T-cell (primary cell): ENCODE measurements at regions not wholly inside any gene's neighbourhood (a gene's known extent, or its start where the extent isn't known, plus 50 kb on each side); places are given as distances from the start of the nearest gene placed in this dataset.
"Not testable (repeated sequence)": the region's sequence is repeated elsewhere in the genome, so short reads cannot be mapped to it uniquely, and the experiment has no call there.

Experiments
- ATAC-seq, 4 experiments: fragments of 200-7000 bp in 3 of 4; fragments of 150-1000 bp in 1 of 4; cut with Tn5 transposase; replicated peaks in 1 of 4; 1 replicate in 3 of 4; 2 replicates in 1 of 4; pipeline ENCODE4 v1.10.0; 2021; ENCODE audit warnings: moderate library complexity in 3 of 4, mild to moderate bottlenecking in 2 of 4, moderate number of reproducible peaks in 1 of 4
- CTCF ChIA-PET, 2 donors: fragments of 300-600 bp; sonication (Branson Sonifier 250); formaldehyde crosslinking; loops; one replicate each; lab custom pipeline; 2022; ENCODE audit warnings: antibody characterized with exemption in 2 of 2; lab: Charles Lee
- POLR2A ChIA-PET, 2 donors: fragments of 300-600 bp; sonication (Branson Sonifier 250); formaldehyde crosslinking; loops; one replicate each; lab custom pipeline; 2022; ENCODE audit warnings: antibody characterized with exemption in 2 of 2; lab: Charles Lee
- DNase-seq, 35 experiments: peaks; one replicate each; pipeline versions ENCODE4 v3.0.0 to v3.0.0-alpha.2; 2013 to 2023
- H3K27ac ChIP-seq: one replicate; pipeline ENCODE4 v1.5.1; 2013; ENCODE audit warnings: low read length
- H3K27me3 ChIP-seq, 2 experiments: replicated peaks in 1 of 2; 1 replicate in 1 of 2; 2 replicates in 1 of 2; pipeline versions ENCODE4 v1.6.1 to v1.7.0; 2013; ENCODE audit warnings: low read length in 1 of 2, mixed read lengths in 1 of 2; ENCODE audit not compliant: control insufficient read depth in 2 of 2, insufficient read depth in 2 of 2; ENCODE audit errors: extremely low read depth in 1 of 2
- H3K36me3 ChIP-seq, 2 donors: 1 replicate in 1 of 2; 2 replicates in 1 of 2; pipeline versions ENCODE4 v1.6.1 to v1.7.0; 2013; ENCODE audit warnings: low read length in 1 of 2; ENCODE audit not compliant: control insufficient read depth in 2 of 2, insufficient read depth in 1 of 2; ENCODE audit errors: extremely low read depth in 1 of 2
- H3K4me1 ChIP-seq, 2 experiments: 1 replicate in 1 of 2; 2 replicates in 1 of 2; pipeline versions ENCODE4 v1.6.1 to v1.7.0; 2013; ENCODE audit warnings: low read length in 2 of 2, mixed read lengths in 1 of 2; ENCODE audit not compliant: insufficient read depth in 2 of 2, control insufficient read depth in 1 of 2; ENCODE audit errors: extremely low read depth in 1 of 2
- H3K4me3 ChIP-seq, 2 donors: 1 replicate in 1 of 2; 2 replicates in 1 of 2; pipeline versions ENCODE4 v1.5.1 to v1.7.0; 2013; ENCODE audit warnings: mild to moderate bottlenecking in 2 of 2, low read length in 1 of 2, moderate library complexity in 1 of 2; ENCODE audit not compliant: control insufficient read depth in 1 of 2; ENCODE audit errors: extremely low read depth in 1 of 2
- H3K9me3 ChIP-seq: 2 replicates; pipeline ENCODE4 v1.7.0; 2013
- H3K27ac Mint-ChIP-seq, 2 donors: one replicate each; pipeline ENCODE4 v1.8.0; 2020 to 2021; ENCODE audit warnings: mild to moderate bottlenecking in 2 of 2, mixed read lengths in 2 of 2
- H3K27me3 Mint-ChIP-seq, 2 donors: one replicate each; pipeline ENCODE4 v1.8.0; 2021 to 2022; ENCODE audit warnings: mixed read lengths in 2 of 2
- H3K36me3 Mint-ChIP-seq: one replicate; pipeline ENCODE4 v1.8.0; 2021; ENCODE audit warnings: mixed read lengths
- H3K4me1 Mint-ChIP-seq, 3 donors: one replicate each; pipeline ENCODE4 v1.8.0; 2020 to 2022; ENCODE audit warnings: mixed read lengths in 3 of 3, mild to moderate bottlenecking in 1 of 3
- H3K4me3 Mint-ChIP-seq, 3 donors: one replicate each; pipeline ENCODE4 v1.8.0; 2020 to 2022; ENCODE audit warnings: mild to moderate bottlenecking in 3 of 3, mixed read lengths in 3 of 3, moderate library complexity in 3 of 3
- H3K9me3 Mint-ChIP-seq, 3 donors: one replicate each; pipeline ENCODE4 v1.8.0; 2020 to 2022; ENCODE audit warnings: mixed read lengths in 3 of 3
- WGBS: methylation state at CpG from one replicate; pipeline ENCODE4 v1.1.5; 2013; ENCODE audit warnings: missing lambda C conversion rate; ENCODE audit not compliant: insufficient coverage; 5-methylcytosine and 5-hydroxymethylcytosine counted together

GRCh38 chr18:52156166-52156565, 183.8 kb upstream of the DCC start:
- H3K27me3 ChIP-seq, result no peaks in the 10 kb centered on the region
- ATAC-seq, result no peak
- H3K4me1 ChIP-seq, result no peaks in the 10 kb centered on the region
- Mint-ChIP-seq H3K4me1 (no peaks in the 10 kb centered on the region), H3K27ac (no peak overlapping the region), H3K36me3 (no peaks in the 10 kb centered on the region), H3K4me3 (no peak overlapping the region), H3K27me3 (no peaks in the 10 kb centered on the region), H3K9me3 (peaks cover 4 to 8% (median 4%) of the 10 kb centered on the region in 3 donors)
- no peak for DNase-seq
- H3K27ac ChIP-seq, result no peak overlapping the region
- no peak overlapping the region for H3K4me3 ChIP-seq
- CTCF ChIA-PET, result no interaction called here
- POLR2A ChIA-PET, result no interaction called here
- H3K36me3 ChIP-seq, result no peaks in the 10 kb centered on the region
- no peaks in the 10 kb centered on the region for H3K9me3 ChIP-seq

DNA sequence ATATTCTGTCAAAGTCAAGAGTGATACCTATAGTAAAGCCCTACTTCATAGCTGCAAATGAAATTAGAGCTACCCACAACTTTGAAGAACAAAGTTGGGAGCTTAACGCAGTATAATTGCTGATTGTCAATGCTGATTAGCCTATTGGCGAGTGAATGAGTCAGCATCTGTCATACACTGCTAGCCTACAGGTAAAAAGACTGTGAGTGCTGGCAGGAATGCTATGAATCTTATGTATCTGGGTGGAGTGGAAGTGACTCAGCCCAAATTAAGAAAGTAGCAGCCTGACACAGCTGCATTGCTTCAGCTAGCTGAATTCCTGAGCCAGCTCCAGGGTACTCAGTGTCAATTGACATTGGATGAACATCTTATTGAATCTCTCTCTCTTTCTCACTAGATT, 179.4 kb upstream of the DCC start:
- H3K27ac Mint-ChIP-seq, result no peak overlapping the region
- Histone ChIP-seq H3K36me3 (no peaks in the 10 kb centered on the region), H3K4me3 (no peak overlapping the region), H3K9me3 (no peaks in the 10 kb centered on the region), H3K27me3 (no peaks in the 10 kb centered on the region), H3K4me1 (no peaks in the 10 kb centered on the region), H3K27ac (no peak overlapping the region)
- POLR2A ChIA-PET, result no interaction called here
- H3K9me3 Mint-ChIP-seq, result peaks cover 8 to 11% (median 9%) of the 10 kb centered on the region in 3 donors
- WGBS, result no CpG with 5 or more reads among the region's 2 CpGs
- no peaks in the 10 kb centered on the region for H3K27me3 Mint-ChIP-seq
- no peak overlapping the region for H3K4me3 Mint-ChIP-seq
- no peaks in the 10 kb centered on the region for H3K4me1 Mint-ChIP-seq
- ATAC-seq (no peak), DNase-seq (no peak)
- CTCF ChIA-PET, result no interaction called here
- no peaks in the 10 kb centered on the region for H3K36me3 Mint-ChIP-seq

- no CpG with 5 or more reads among the region's 1 CpG for WGBS
- CTCF ChIA-PET, result no interaction called here
- no peak for ATAC-seq
Observed at GRCh38 chr18:52163478-52163877, 176.5 kb upstream of the DCC start.

GRCh38 chr18:52168131-52168530, 171.9 kb upstream of the DCC start:
- H3K27ac ChIP-seq, H3K4me1 Mint-ChIP-seq, H3K27me3 ChIP-seq, H3K4me3 ChIP-seq, H3K4me3 Mint-ChIP-seq, H3K36me3 Mint-ChIP-seq, H3K27ac Mint-ChIP-seq, H3K36me3 ChIP-seq, DNase-seq, H3K4me1 ChIP-seq, H3K9me3 Mint-ChIP-seq, CTCF ChIA-PET, H3K27me3 Mint-ChIP-seq, ATAC-seq, POLR2A ChIA-PET, H3K9me3 ChIP-seq: not testable (repeated sequence)
- WGBS, result 62% methylated on average over 2 of the region's 3 CpGs

More at GRCh38 chr18:52163478-52163877, 176.5 kb upstream of the DCC start:
- Mint-ChIP-seq H3K4me1 (no peaks in the 10 kb centered on the region), H3K9me3 (peaks cover 8 to 11% (median 9%) of the 10 kb centered on the region in 3 donors), H3K4me3 (no peak overlapping the region), H3K27me3 (no peaks in the 10 kb centered on the region), H3K36me3 (no peaks in the 10 kb centered on the region), H3K27ac (no peak overlapping the region)
- no peak for DNase-seq
- H3K27ac ChIP-seq, result no peak overlapping the region
- H3K4me3 ChIP-seq, result no peak overlapping the region
- POLR2A ChIA-PET, result no interaction called here
- H3K27me3 ChIP-seq, result no peaks in the 10 kb centered on the region
- H3K9me3 ChIP-seq, result no peaks in the 10 kb centered on the region
- H3K4me1 ChIP-seq, result no peaks in the 10 kb centered on the region
- H3K36me3 ChIP-seq, result no peaks in the 10 kb centered on the region

- CTCF ChIA-PET, result no interaction called here
- Mint-ChIP-seq H3K9me3 (peaks cover 3 to 4% (median 3%) of the 10 kb centered on the region in 3 donors), H3K27ac (no peak overlapping the region), H3K27me3 (no peaks in the 10 kb centered on the region), H3K4me1 (no peaks in the 10 kb centered on the region), H3K4me3 (no peak overlapping the region), H3K36me3 (no peaks in the 10 kb centered on the region)
- Histone ChIP-seq H3K36me3 (no peaks in the 10 kb centered on the region), H3K27ac (no peak overlapping the region), H3K9me3 (no peaks in the 10 kb centered on the region), H3K4me3 (no peak overlapping the region), H3K4me1 (no peaks in the 10 kb centered on the region), H3K27me3 (no peaks in the 10 kb centered on the region)
- no CpG with 5 or more reads among the region's 1 CpG for WGBS
- POLR2A ChIA-PET, result no interaction called here
- DNase-seq, result no peak
- ATAC-seq, result no peak
Observed at GRCh38 chr18:52174220-52174619, 165.8 kb upstream of the DCC start.

DNA sequence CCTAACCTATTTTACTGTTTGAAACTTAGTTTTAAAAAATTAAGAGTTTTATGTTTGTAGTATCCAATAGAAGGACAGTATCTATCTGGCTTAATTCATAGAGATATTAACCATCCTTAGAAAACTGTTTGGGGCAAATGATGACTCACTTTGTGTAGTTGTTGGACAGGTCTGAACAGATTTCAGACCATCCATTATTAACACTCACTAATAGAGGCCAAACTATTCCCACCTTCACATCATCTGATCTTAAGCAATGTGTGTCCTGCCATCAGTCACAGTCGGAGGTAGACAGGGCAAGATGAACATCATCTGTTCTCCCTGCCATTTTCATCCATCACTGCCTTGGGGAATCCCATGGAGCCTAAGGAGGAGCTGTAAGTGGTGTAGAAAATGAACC, 164.6 kb upstream of the DCC start:
- H3K4me3 ChIP-seq, result no peak overlapping the region
- H3K4me1 Mint-ChIP-seq, result no peaks in the 10 kb centered on the region
- H3K9me3 Mint-ChIP-seq, result peaks cover 3 to 4% (median 3%) of the 10 kb centered on the region in 3 donors
- H3K36me3 Mint-ChIP-seq, result no peaks in the 10 kb centered on the region
- no peaks in the 10 kb centered on the region for H3K4me1 ChIP-seq
- H3K27ac ChIP-seq, result no peak overlapping the region
- no peaks in the 10 kb centered on the region for H3K9me3 ChIP-seq
- no peaks in the 10 kb centered on the region for H3K27me3 ChIP-seq
- H3K27ac Mint-ChIP-seq, result no peak overlapping the region
- no peak for ATAC-seq
- no peaks in the 10 kb centered on the region for H3K36me3 ChIP-seq
- WGBS, result no CpG with 5 or more reads among the region's 1 CpG
- H3K4me3 Mint-ChIP-seq, result no peak overlapping the region
- H3K27me3 Mint-ChIP-seq, result no peaks in the 10 kb centered on the region
- DNase-seq, result no peak
- ChIA-PET CTCF (no interaction called here), POLR2A (no interaction called here)

DNA sequence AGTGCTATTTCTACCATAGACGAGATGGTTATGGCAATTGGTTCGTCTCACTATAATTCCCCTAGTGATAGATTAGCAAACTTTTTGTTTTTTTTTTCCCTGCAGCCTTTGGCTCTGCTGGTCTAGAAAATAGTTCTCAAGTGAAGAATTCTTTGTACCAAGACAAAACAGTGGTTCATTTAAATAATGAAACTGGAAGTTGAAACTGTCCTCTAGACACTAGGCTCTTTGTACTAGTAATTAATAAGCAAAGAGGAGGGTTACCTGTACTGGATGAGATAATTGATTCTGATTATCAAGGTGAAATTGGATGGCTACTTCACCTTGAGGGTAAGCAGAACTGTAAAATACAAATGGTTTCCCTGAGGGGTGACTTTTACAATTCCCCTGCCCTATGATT, 156.9 kb upstream of the DCC start:
- H3K4me3 ChIP-seq, result no peak overlapping the region
- H3K9me3 ChIP-seq, result no peaks in the 10 kb centered on the region
- Mint-ChIP-seq H3K36me3 (no peaks in the 10 kb centered on the region), H3K4me3 (no peak overlapping the region), H3K27ac (no peak overlapping the region), H3K27me3 (no peaks in the 10 kb centered on the region), H3K9me3 (peaks cover 6 to 22% (median 13%) of the 10 kb centered on the region in 3 donors), H3K4me1 (no peaks in the 10 kb centered on the region)
- ChIA-PET CTCF (no interaction called here), POLR2A (no interaction called here)
- H3K4me1 ChIP-seq, result no peaks in the 10 kb centered on the region
- ATAC-seq (no peak), DNase-seq (no peak)
- no peak overlapping the region for H3K27ac ChIP-seq
- H3K36me3 ChIP-seq, result no peaks in the 10 kb centered on the region
- no peaks in the 10 kb centered on the region for H3K27me3 ChIP-seq
- WGBS, result no CpG with 5 or more reads among the region's 2 CpGs
